ENCODE measurements at regions not wholly inside any gene's neighbourhood (a gene's known extent, or its start where the extent isn't known, plus 50 kb on each side); places are given as distances from the start of the nearest gene placed in this dataset.

DNA sequence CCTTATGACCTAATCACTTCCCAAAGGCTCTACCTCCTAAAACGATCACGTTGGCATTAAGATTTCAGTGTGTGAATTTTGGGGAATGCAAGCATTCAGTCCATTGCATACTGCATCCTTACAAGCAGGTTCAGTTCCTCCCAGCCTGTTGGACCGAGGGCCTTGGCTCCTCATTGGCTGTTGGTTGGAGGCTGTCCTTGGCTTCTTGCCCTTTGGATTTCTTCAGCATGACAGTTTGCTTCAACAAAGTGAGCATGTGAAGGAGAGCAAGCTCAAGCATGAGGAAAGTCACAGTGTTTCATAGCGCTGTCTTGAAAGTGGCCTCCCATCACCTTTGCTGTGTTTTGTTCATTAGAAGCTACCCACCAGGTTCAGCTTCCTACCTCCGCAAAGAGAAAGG is 109.5 kb downstream of the GADD45G start:
- no peaks in the 10 kb centered on the region for H3K4me1 ChIP-seq
- DNase-seq = peak in 1 of 2 donors; percentile 49

DNA sequence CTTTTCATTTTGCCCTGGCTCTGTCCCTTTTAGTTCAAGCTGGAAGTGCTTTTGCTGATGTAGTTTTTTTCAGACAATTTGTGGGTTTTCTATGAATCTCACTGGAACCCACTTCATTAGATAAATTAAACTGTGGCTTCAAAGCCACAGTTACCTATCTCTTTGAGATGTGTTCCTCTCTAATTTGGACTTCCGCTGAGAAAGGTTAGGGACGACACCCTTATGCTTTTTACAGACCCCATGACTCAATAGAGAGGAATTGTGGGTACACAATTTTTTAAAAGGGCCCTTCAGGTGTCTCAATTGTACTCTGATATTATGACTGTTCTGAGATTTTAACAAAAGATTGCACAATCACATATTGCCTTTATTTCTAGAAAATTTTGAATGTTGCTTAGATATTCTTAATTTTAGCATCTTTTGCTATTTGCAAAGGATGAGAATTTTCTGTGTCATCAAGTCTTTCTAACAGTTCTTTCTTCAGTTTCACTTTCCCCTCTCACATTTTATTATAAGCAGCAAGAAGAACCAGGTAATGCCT is 110.6 kb downstream of the GADD45G start:
- no peak overlapping the region for H3K27ac ChIP-seq
- H3K27me3 ChIP-seq = no peaks in the 10 kb centered on the region
- no peaks in the 10 kb centered on the region for H3K4me1 ChIP-seq
- H3K9me3 ChIP-seq = no peaks in the 10 kb centered on the region
- intact Hi-C loops (cut with DNase I; ENCODE audit: low total_unique reads) = no loop called here
- no peak for DNase-seq
- TF ChIP-seq POLR2A (IDR thresholded peaks at IDR 0.05) = no peak
- TF ChIP-seq, protein P1, sequence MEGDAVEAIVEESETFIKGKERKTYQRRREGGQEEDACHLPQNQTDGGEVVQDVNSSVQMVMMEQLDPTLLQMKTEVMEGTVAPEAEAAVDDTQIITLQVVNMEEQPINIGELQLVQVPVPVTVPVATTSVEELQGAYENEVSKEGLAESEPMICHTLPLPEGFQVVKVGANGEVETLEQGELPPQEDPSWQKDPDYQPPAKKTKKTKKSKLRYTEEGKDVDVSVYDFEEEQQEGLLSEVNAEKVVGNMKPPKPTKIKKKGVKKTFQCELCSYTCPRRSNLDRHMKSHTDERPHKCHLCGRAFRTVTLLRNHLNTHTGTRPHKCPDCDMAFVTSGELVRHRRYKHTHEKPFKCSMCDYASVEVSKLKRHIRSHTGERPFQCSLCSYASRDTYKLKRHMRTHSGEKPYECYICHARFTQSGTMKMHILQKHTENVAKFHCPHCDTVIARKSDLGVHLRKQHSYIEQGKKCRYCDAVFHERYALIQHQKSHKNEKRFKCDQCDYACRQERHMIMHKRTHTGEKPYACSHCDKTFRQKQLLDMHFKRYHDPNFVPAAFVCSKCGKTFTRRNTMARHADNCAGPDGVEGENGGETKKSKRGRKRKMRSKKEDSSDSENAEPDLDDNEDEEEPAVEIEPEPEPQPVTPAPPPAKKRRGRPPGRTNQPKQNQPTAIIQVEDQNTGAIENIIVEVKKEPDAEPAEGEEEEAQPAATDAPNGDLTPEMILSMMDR (IDR thresholded peaks at IDR 0.05) = no peak
- no peaks in the 10 kb centered on the region for H3K36me3 ChIP-seq
- no peak overlapping the region for H3K4me3 ChIP-seq

More for the DNA sequence above, 109.5 kb downstream of the GADD45G start:
- Histone ChIP-seq H3K27ac (no peak overlapping the region), H3K27me3 (no peaks in the 10 kb centered on the region), H3K36me3 (no peaks in the 10 kb centered on the region), H3K4me3 (no peak overlapping the region), H3K9me3 (no peaks in the 10 kb centered on the region)
- TF ChIP-seq, protein P1 (IDR thresholded peaks at IDR 0.05) = no peak
- no peak for TF ChIP-seq POLR2A (IDR thresholded peaks at IDR 0.05)
- intact Hi-C loops (cut with DNase I; ENCODE audit: low total_unique reads) = no loop called here

DNA sequence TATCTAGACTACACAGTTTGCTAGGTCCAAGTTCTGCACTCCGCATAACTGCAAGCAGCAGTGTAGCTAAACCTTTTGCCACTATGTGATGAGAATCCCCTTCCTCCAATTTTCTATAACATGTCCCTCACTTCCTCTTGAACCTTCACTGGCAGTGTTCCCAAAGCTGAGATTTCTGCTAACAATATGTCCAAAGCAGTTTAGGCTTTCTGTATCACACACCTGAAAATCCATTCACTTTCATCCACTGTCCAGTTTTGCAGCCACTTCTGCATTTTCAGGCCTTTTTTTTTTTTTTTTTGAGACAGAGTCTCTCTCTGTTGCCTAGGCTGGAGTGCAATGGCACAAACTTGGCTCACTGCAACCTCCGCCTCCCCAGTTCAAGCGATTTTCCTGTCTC is 111.1 kb downstream of the GADD45G start:
- H3K27me3 ChIP-seq = no peaks in the 10 kb centered on the region
- no peak overlapping the region for H3K4me3 ChIP-seq
- no peaks in the 10 kb centered on the region for H3K4me1 ChIP-seq
- no peak overlapping the region for H3K27ac ChIP-seq
- intact Hi-C loops (cut with DNase I; ENCODE audit: low total_unique reads) = no loop called here
- no peak for DNase-seq
- H3K36me3 ChIP-seq = no peaks in the 10 kb centered on the region
- no peak for TF ChIP-seq POLR2A (IDR thresholded peaks at IDR 0.05)
- no peaks in the 10 kb centered on the region for H3K9me3 ChIP-seq

DNA sequence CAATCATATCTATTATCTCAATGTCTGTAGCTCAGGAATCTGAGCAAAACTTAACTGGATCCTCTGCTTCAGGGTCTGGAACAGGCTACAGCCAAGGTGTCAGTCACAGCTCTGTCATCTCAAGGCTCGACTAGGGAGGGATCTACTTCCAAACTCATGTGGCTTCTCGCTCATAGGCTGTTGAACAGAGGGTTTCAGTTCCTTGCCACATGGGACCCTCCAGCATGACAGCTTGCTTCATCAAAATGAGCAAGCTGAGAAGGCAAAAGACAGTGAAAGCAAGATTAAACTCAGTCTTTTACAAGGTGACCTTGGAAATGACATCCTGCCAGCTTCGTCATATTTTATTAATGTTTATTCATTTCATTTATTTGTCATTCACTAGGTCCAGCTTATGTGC is 111.7 kb downstream of the GADD45G start:
- H3K27me3 ChIP-seq = no peaks in the 10 kb centered on the region
- H3K36me3 ChIP-seq = no peaks in the 10 kb centered on the region
- intact Hi-C loops (cut with DNase I; ENCODE audit: low total_unique reads) = no loop called here
- no peaks in the 10 kb centered on the region for H3K4me1 ChIP-seq
- TF ChIP-seq, protein P1 (IDR thresholded peaks at IDR 0.05) = no peak
- TF ChIP-seq POLR2A (IDR thresholded peaks at IDR 0.05) = no peak
- H3K27ac ChIP-seq = no peak overlapping the region
- no peak for DNase-seq
- no peak overlapping the region for H3K4me3 ChIP-seq
- H3K9me3 ChIP-seq = no peaks in the 10 kb centered on the region

DNA sequence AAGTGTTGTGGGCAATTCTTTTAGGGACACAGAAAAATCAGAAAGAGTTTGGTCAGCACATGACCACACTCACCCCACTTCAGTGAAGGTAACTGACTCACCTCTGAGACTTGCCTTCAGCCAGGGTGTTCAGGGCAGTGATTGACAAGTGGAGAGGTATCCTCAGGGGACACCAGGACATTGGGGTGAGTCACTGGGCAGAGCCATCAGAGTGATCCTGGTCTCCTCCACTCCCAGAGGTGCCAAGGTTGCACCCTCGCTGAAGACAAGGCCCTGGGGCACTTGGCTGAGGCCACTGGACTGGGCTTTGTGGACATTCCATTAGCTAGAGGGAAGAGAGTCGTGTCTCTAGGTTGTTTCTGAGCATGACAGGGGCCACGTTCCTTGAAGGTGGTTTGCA is 113.4 kb downstream of the GADD45G start:
- no peak overlapping the region for H3K27ac ChIP-seq
- H3K9me3 ChIP-seq = no peaks in the 10 kb centered on the region
- intact Hi-C loops (cut with DNase I; ENCODE audit: low total_unique reads) = no loop called here
- no peak for DNase-seq
- no peak for TF ChIP-seq POLR2A (IDR thresholded peaks at IDR 0.05)
- TF ChIP-seq, protein P1 (IDR thresholded peaks at IDR 0.05) = no peak
- H3K4me1 ChIP-seq = no peaks in the 10 kb centered on the region
- no peak overlapping the region for H3K4me3 ChIP-seq
- no peaks in the 10 kb centered on the region for H3K36me3 ChIP-seq
- H3K27me3 ChIP-seq = no peaks in the 10 kb centered on the region

DNA sequence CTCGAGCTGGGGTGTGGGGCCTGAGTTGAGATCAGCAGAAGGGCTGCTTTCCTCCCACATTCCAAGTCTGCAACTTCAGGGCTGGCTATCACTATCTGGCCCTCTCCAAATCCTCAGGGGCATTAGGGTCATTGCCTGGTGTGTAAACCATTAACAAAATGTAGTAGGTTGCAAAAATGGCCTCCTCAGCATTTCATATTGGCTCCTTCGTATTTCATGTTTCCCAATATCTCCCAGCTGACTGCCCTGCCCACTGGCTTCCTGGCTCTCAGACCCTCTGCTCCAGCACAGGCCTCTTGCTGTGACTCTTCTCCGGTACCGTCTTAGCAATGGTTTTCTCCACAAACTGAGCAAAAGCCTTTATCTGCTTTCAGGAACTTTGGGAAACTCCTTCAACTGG is 113.8 kb downstream of the GADD45G start:
- intact Hi-C loops (cut with DNase I; ENCODE audit: low total_unique reads) = no loop called here
- Histone ChIP-seq H3K4me3 (no peak overlapping the region), H3K27me3 (no peaks in the 10 kb centered on the region)

More for the DNA sequence above, 113.8 kb downstream of the GADD45G start:
- H3K4me1 ChIP-seq = no peaks in the 10 kb centered on the region
- H3K36me3 ChIP-seq = no peaks in the 10 kb centered on the region
- H3K27ac ChIP-seq = no peak overlapping the region
- no peak for DNase-seq
- TF ChIP-seq, protein P1 (IDR thresholded peaks at IDR 0.05) = no peak
- TF ChIP-seq POLR2A (IDR thresholded peaks at IDR 0.05) = no peak
- no peaks in the 10 kb centered on the region for H3K9me3 ChIP-seq
